H1 (cell line): ENCODE measurements at regions not wholly inside any gene's neighbourhood (a gene's known extent, or its start where the extent isn't known, plus 50 kb on each side); places are given as distances from the start of the nearest gene placed in this dataset.

ENCODE experiments used
- CTCF ChIA-PET: fragments of 300-600 bp; sonication (Branson Sonifier 250); formaldehyde crosslinking; loops from one replicate; lab custom pipeline; 2021; ENCODE audit not compliant: partially characterized antibody; lab: Charles Lee
- POLR2A ChIA-PET: fragments of 300-600 bp; sonication (Branson Sonifier 250); formaldehyde crosslinking; loops from one replicate; lab custom pipeline; 2021; ENCODE audit warnings: inconsistent platforms; ENCODE audit not compliant: partially characterized antibody; lab: Charles Lee
- DNase-seq, 2 experiments: peaks; one replicate each; pipeline versions ENCODE4 v3.0.0 to v3.0.0-alpha.2; 2010 to 2022; ENCODE audit warnings: low spot score in 2 of 2, low read depth in 1 of 2, mixed read lengths in 1 of 2
- FAIRE-seq: peaks from 2 replicates; lab custom pipeline; 2011; peaks lifted over from hg19 to GRCh38; lab: Jason Lieb, UNC
- H2AFZ ChIP-seq: 2 replicates; pipeline ENCODE4 v1.8.1; 2012; ENCODE audit warnings: low read length, inconsistent platforms
- H2AK5ac ChIP-seq: 2 replicates; pipeline ENCODE4 v1.6.1; 2013; ENCODE audit warnings: low read depth, low read length
- H2BK120ac ChIP-seq: replicated peaks from 2 replicates; pipeline ENCODE3; 2013; ENCODE audit warnings: low read depth, low read length, inconsistent platforms
- H2BK12ac ChIP-seq: 2 replicates; pipeline ENCODE4 v1.6.1; 2013; ENCODE audit warnings: low read depth, low read length
- H2BK15ac ChIP-seq: 2 replicates; pipeline ENCODE4 v1.6.1; 2013; ENCODE audit warnings: low read length
- H2BK20ac ChIP-seq: 2 replicates; pipeline ENCODE4 v1.6.1; 2013; ENCODE audit warnings: low read length
- H2BK5ac ChIP-seq: 2 replicates; pipeline ENCODE4 v1.6.1; 2013; ENCODE audit warnings: low read depth, low read length
- H3K14ac ChIP-seq: 2 replicates; pipeline ENCODE4 v1.6.1; 2013; ENCODE audit warnings: inconsistent platforms; ENCODE audit not compliant: insufficient read length
- H3K18ac ChIP-seq: 2 replicates; pipeline ENCODE4 v1.6.1; 2013; ENCODE audit warnings: low read length; ENCODE audit errors: extremely low read depth
- H3K23ac ChIP-seq: 2 replicates; pipeline ENCODE4 v1.6.1; 2013; ENCODE audit warnings: inconsistent platforms; ENCODE audit not compliant: insufficient read length
- H3K23me2 ChIP-seq: 2 replicates; pipeline ENCODE4 v1.6.1; 2013; ENCODE audit warnings: low read depth, low read length
- H3K27ac ChIP-seq: 2 replicates; pipeline ENCODE4 v1.6.1; 2011; ENCODE audit warnings: low read depth, low read length, inconsistent platforms
- H3K27me3 ChIP-seq, 4 experiments: replicated peaks in 1 of 4; 1 replicate in 1 of 4; 2 replicates in 3 of 4; pipeline versions ENCODE4 v1.6.1 to v1.8.1; 2011 to 2013; ENCODE audit warnings: low read length in 3 of 4, mild to moderate bottlenecking in 3 of 4, inconsistent platforms in 2 of 4, mixed read lengths in 2 of 4, moderate library complexity in 1 of 4; ENCODE audit not compliant: control insufficient read depth in 3 of 4, insufficient read depth in 3 of 4; ENCODE audit errors: extremely low read depth in 1 of 4
- H3K36me3 ChIP-seq, 4 experiments: 2 replicates each; pipeline versions ENCODE4 v1.6.1 to v1.8.1; 2011 to 2013; ENCODE audit warnings: mild to moderate bottlenecking in 4 of 4, low read length in 3 of 4, moderate library complexity in 2 of 4, control low read depth in 1 of 4, inconsistent platforms in 1 of 4; ENCODE audit not compliant: insufficient read depth in 4 of 4, control insufficient read depth in 2 of 4
- H3K4ac ChIP-seq: replicated peaks from 2 replicates; pipeline ENCODE3; 2013; ENCODE audit warnings: low read length, low read depth, mixed read lengths, inconsistent platforms; ENCODE audit not compliant: insufficient read length
- H3K4me1 ChIP-seq, 4 experiments: replicated peaks in 1 of 4; 1 replicate in 1 of 4; 2 replicates in 3 of 4; pipeline versions ENCODE4 v1.6.1 to v1.8.1; 2011 to 2013; ENCODE audit warnings: low read length in 3 of 4, inconsistent platforms in 2 of 4, mixed read lengths in 1 of 4; ENCODE audit not compliant: insufficient read depth in 4 of 4, control insufficient read depth in 3 of 4
- H3K4me2 ChIP-seq, 2 experiments: 2 replicates each; pipeline versions ENCODE4 v1.6.1 to v1.8.1; 2011 to 2013; ENCODE audit warnings: low read depth in 2 of 2, low read length in 2 of 2, control low read depth in 1 of 2, inconsistent platforms in 1 of 2, mild to moderate bottlenecking in 1 of 2; ENCODE audit not compliant: insufficient read depth in 1 of 2
- H3K4me3 ChIP-seq, 4 experiments: fragments of 200-600, 300-600 bp in 1 of 4; sonication (generic), shearing (Covaris generic), sonication (Bioruptor Twin) in 1 of 4; 2 replicates each; pipeline versions ENCODE4 v1.5.1 to v1.8.1; 2011 to 2016; ENCODE audit warnings: low read length in 4 of 4, low read depth in 3 of 4, control low read depth in 2 of 4, inconsistent platforms in 2 of 4, mild to moderate bottlenecking in 2 of 4, mixed read lengths in 1 of 4, moderate library complexity in 1 of 4; ENCODE audit not compliant: insufficient read depth in 2 of 4; ENCODE audit errors: extremely low read depth in 1 of 4
- H3K56ac ChIP-seq: replicated peaks from 2 replicates; pipeline ENCODE3; 2013; ENCODE audit warnings: low read depth, mild to moderate bottlenecking, mixed read lengths, low read length, inconsistent platforms; ENCODE audit not compliant: insufficient read length
- H3K79me1 ChIP-seq: 2 replicates; pipeline ENCODE4 v1.6.1; 2013; ENCODE audit warnings: low read depth, low read length, control low read depth
- H3K79me2 ChIP-seq, 2 experiments: 2 replicates each; pipeline versions ENCODE4 v1.6.1 to v1.8.1; 2012 to 2013; ENCODE audit warnings: low read length in 2 of 2, mild to moderate bottlenecking in 2 of 2, inconsistent platforms in 1 of 2; ENCODE audit not compliant: insufficient read depth in 2 of 2, control insufficient read depth in 1 of 2
- H3K9ac ChIP-seq, 4 experiments: replicated peaks in 1 of 4; 1 replicate in 1 of 4; 2 replicates in 3 of 4; pipeline versions ENCODE4 v1.6.1 to v1.8.1; 2011 to 2013; ENCODE audit warnings: low read depth in 3 of 4, low read length in 3 of 4, control low read depth in 2 of 4, mild to moderate bottlenecking in 2 of 4, moderate library complexity in 2 of 4, inconsistent platforms in 1 of 4; ENCODE audit errors: extremely low read depth in 1 of 4
- H3K9me3 ChIP-seq, 2 experiments: 2 replicates each; pipeline versions ENCODE4 v1.6.1 to v1.8.1; 2012 to 2013; ENCODE audit warnings: mild to moderate bottlenecking in 2 of 2, moderate library complexity in 2 of 2, control low read depth in 1 of 2, inconsistent platforms in 1 of 2, low read depth in 1 of 2, low read length in 1 of 2, mixed read lengths in 1 of 2; ENCODE audit not compliant: insufficient read depth in 2 of 2
- H4K20me1 ChIP-seq, 2 experiments: replicated peaks in 1 of 2; 2 replicates each; pipeline versions ENCODE3 to v1.8.1; 2011 to 2013; ENCODE audit warnings: inconsistent platforms in 2 of 2, low read length in 2 of 2, mild to moderate bottlenecking in 1 of 2; ENCODE audit not compliant: insufficient read depth in 2 of 2, control insufficient read depth in 1 of 2
- H4K5ac ChIP-seq: 2 replicates; pipeline ENCODE4 v1.6.1; 2013; ENCODE audit warnings: low read length, low read depth, mixed read lengths, inconsistent platforms; ENCODE audit not compliant: insufficient read length
- H4K8ac ChIP-seq: 2 replicates; pipeline ENCODE4 v1.8.0; 2013; ENCODE audit warnings: mild to moderate bottlenecking, moderate library complexity, low read length, inconsistent platforms; ENCODE audit not compliant: insufficient read depth; ENCODE audit errors: extremely low read depth
- H4K91ac ChIP-seq: replicated peaks from 2 replicates; pipeline ENCODE3; 2013; ENCODE audit warnings: low read length, mixed read lengths, inconsistent platforms; ENCODE audit not compliant: insufficient read length
- CBX8 ChIP-seq: fragments of 300-800, 300-1000 bp; sonication (generic); IDR thresholded peaks from 2 replicates; pipeline ENCODE4 v1.7.1; 2016; ENCODE audit warnings: low read depth, low read length, borderline replicate concordance
- CTBP2 ChIP-seq: IDR thresholded peaks from 2 replicates; pipeline ENCODE4 v1.7.0; 2011; ENCODE audit warnings: borderline replicate concordance, mild to moderate bottlenecking, moderate library complexity, mixed read lengths, low read length; ENCODE audit not compliant: insufficient read depth, insufficient read length
- TEAD4 ChIP-seq: IDR thresholded peaks from 2 replicates; pipeline ENCODE4 v1.6.1; 2012; ENCODE audit warnings: low read depth, low read length, inconsistent platforms, mixed read lengths
- WGBS, 2 experiments: shearing (Covaris generic) in 1 of 2; methylation state at CpG; one replicate each; pipeline versions ENCODE4 v1.1.6 to v1.1.7; 2013 to 2015; ENCODE audit warnings: low lambda C conversion rate in 2 of 2, mixed read lengths in 2 of 2, inconsistent platforms in 1 of 2, low coverage in 1 of 2, missing lambda C conversion rate in 1 of 2; ENCODE audit not compliant: insufficient replicate concordance in 2 of 2, insufficient coverage in 1 of 2, insufficient read length in 1 of 2; ENCODE audit errors: extremely low coverage in 1 of 2, missing lambda C conversion rate in 1 of 2; 5-methylcytosine and 5-hydroxymethylcytosine counted together

GRCh38 chr3:187913617-187914033 lies 168.4 kb upstream of the BCL6 start:
- Histone ChIP-seq H2BK12ac (no peak overlapping the region), H3K27ac (no peak overlapping the region), H3K36me3 (no peaks in the 10 kb centered on the region), H2BK120ac (no peak overlapping the region), H3K56ac (no peak overlapping the region), H3K9ac (no peak overlapping the region), H3K14ac (no peak overlapping the region), H4K20me1 (no peaks in the 10 kb centered on the region), H2BK20ac (no peak overlapping the region), H3K79me1 (no peaks in the 10 kb centered on the region), H2AK5ac (no peak overlapping the region), H3K4me2 (no peak overlapping the region), H4K5ac (no peak overlapping the region), H3K27me3 (no peaks in the 10 kb centered on the region), H3K9me3 (no peaks in the 10 kb centered on the region), H4K8ac (no peak overlapping the region), H3K79me2 (no peaks in the 10 kb centered on the region), H3K18ac (no peak overlapping the region), H2BK5ac (no peak overlapping the region), H3K23ac (no peak overlapping the region), H3K4ac (no peak overlapping the region), H4K91ac (no peak overlapping the region), H3K23me2 (no peaks in the 10 kb centered on the region; the same call in 1 of the 2 replicates), H3K4me1 (peaks cover 2 to 23% (median 16%) of the 10 kb centered on the region in 4 experiments; a peak in 6 of 7 replicates), H2AFZ (no peak overlapping the region), H2BK15ac (no peak overlapping the region), H3K4me3 (no peak overlapping the region)
- CTCF ChIA-PET: interaction anchor here (0.6 to 1.5 kb wide), 9 partner anchors 12 to 292 kb away, joined by 3 to 4 read pairs (median 3); no protein-coding TSS in a partner anchor
- DNase-seq (no peak), FAIRE-seq (no peak)
- POLR2A ChIA-PET: interaction anchor here (1.3 kb wide), 1 partner anchor 241 kb away, joined by 3 read pairs; no protein-coding TSS in a partner anchor
- 95% methylated on average over 2 of the region's 2 CpGs; no CpG with 5 or more reads in 1 of the 2 experiments for WGBS, 2 experiments
- TF ChIP-seq CBX8 (no peak), TEAD4 (no peak), CTBP2 (no peak)
